ENCODE measurements at regions not wholly inside any gene's neighbourhood (a gene's known extent, or its start where the extent isn't known, plus 50 kb on each side); places are given as distances from the start of the nearest gene placed in this dataset.
"Not testable (repeated sequence)": the region's sequence is repeated elsewhere in the genome, so short reads cannot be mapped to it uniquely, and the experiment has no call there.

DNA sequence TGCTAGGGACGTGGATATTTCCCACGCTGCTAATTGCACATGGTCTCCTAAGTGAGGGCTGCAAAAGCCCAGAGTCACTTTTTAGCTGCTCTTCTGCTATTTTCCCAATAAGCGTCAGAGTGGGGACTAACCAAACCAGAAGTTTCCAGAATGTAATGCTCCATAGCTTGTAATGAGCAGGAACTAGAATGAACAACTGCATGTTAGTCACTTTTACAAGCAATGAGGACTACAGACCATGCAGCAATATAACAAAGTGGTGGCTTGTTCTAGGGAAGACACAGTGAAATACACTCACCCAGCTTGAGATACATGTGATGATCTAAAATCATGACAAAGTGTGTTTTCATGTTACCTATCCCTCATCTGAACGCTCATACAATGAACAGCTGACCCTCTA is 314.1 kb upstream of the SGK1 start:
- DNase-seq = no peak

DNA sequence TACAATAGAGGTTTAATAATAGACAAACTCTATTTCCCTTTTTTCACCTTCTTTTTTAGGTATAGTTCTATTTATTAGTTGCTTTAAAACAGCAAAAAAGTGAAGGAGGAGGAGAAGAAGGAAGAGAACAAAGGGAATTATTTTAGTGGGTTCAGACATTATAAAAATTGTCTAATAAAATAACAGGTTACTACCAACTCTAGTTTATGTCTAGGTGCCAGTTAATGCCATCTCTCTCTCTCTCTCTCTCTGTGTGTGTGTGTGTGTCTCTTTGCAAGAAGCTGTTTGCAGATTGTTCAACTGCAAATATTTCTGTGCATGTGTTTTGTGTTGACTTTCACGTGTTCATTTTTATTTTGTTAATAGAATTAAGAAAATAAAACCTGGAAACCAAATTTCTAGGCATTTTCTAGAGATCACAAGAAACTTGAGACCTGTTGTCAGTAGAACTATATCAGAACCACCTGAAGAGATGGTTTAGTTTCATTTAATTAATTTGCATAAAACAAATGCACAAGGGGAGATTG is 313.5 kb upstream of the SGK1 start:
- DNase-seq = no peak

- DNase-seq = no peak
Observed at GRCh38 chr6:134630508-134631121, 312.7 kb upstream of the SGK1 start.

- no peak for DNase-seq
Observed at GRCh38 chr6:134628154-134628553, 310.2 kb upstream of the SGK1 start.

- no peak for DNase-seq
Observed at GRCh38 chr6:134627707-134628106, 309.8 kb upstream of the SGK1 start.

DNA sequence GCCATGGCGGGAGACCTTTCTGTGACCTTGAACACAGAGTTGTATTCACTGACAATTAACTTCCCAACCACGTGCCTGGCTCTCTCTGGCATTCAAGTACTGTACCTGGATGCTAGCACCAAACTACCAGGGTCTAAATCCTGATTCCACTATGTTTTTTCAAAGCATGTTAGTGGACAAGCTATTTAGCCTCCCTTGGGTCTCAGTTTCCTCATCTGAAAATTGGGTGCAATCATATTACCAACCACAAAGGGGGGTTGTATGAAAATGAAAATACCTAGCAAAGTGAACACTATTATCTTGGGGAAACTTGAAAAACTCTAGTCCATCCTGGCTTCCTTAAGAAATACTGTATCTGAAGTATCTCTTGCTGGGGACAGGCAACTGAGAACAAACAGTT is 308.7 kb upstream of the SGK1 start:
- DNase-seq = no peak

DNA sequence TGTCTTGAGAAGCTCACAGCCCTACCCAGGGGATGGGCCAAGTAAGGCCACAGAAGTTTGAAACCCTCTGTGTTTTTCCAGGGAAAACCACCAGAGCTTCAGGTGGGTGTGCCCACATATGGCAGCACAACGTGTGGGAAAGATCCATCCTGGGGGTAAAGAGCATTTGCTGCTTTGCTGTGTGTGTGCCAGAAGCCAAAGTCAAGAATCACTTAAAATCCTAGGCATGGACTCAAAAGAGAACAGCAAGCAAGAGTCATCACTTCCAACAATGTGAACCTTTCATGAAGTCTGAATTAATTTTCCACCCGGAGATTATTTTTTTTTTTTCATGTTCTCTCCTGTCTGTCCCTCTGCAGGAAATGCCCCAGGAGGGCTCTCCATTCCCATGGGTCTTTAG is 308.2 kb upstream of the SGK1 start:
- no peak for DNase-seq

- DNase-seq = no peak
Observed at GRCh38 chr6:134624781-134625180, 306.9 kb upstream of the SGK1 start.

DNA sequence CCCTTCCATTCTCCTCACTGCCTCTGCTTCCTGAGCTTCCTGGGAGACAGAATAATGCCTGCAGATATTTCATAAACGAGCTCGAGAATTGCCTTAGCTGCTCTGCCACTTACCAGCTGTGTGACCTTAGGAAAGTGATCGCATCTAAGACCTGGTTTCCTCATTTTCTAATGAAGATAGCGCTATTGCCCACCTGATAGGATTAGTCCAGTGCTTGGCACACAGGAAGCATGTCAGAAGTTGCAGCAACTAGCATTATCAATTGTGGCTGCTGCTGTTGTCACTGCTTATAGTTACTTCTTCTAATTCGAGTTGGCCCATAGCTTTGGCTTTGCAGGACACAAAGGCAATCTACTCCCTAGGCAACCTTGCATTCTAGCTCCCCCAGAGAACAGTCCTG is 305.5 kb upstream of the SGK1 start:
- DNase-seq = no peak

- no peak for DNase-seq
Observed at GRCh38 chr6:134622382-134623173, 304.7 kb upstream of the SGK1 start.

GRCh38 chr6:134621858-134622257 is 303.9 kb upstream of the SGK1 start:
- no peak for DNase-seq

DNA sequence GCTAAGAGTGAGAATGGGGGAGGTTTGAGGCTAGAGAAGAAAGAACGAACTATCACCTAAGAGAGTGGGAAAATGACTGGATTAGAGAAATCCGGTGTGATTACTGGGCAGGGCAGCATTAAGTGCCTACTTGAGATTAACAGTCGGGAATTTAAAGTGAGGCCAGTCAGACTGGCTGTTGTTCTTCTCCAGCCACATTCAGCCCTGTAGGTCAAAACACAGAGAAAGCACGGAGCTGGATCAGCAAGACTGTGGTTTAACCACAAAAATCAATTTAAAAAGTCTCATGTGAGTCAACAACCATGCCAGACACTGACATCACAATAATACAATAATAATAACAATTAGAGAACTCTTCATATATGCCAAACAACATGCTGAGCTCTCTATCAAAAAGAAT is 301.9 kb upstream of the SGK1 start:
- no peak for DNase-seq

- DNase-seq = no peak
Observed at GRCh38 chr6:134619077-134619476, 301.2 kb upstream of the SGK1 start.

DNA sequence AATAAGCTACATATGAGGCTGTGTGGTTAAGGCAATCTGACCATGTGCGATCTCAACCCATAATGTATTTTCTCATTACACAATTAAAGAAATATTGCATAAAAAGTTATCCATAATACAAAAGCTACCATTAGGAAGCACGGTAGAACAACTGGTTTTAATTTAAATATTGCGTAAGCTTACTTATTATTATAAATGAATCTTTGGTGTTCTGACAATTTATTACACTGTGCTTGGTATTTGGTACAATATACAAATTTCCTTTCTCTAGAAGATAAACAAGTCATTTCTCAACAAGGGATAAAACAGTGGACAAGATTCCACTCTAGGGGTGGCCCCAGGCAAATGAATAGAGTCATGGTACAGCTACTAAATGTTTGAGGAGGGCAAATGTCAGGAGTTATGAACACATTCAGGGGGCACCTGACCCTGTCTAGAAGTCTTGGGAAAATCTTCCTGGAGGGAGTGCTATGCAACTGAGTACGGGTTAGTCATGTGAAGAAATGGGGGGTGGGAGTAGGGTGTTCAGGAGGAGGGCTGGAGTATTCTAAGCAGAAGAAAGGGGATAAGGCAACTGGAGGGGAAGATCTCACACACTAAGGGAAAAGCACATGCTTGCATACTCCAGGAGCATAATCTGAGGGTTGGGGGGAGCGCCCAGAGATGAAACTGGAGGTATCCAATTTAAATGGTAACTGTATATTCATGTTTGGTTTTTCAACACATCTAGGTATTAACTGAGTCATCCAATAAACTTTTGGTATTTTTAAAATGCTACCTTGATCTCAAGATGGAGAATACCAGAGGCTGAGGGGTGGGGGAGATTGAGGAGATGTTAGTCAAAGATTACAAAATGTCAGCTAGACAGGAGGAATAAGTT is 296.9 kb upstream of the SGK1 start:
- DNase-seq = no peak

DNA sequence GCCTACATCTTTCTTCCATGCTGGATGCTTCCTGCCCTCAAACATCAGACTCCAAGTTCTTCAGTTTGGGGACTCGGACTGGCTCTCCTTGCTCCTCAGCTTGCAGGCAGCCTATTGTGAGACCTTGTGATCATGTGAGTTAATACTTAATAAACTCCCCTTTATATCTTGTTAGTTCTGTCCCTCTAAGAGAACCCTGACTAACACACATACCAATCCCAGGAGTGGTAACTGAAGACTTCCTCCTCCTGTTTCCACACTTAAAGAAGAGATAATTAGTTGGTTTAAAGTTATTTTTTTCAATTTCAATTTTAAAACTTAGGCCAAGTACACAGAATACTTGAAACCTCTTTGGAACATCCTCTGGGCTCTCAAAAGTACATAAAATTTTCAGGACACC is 294.2 kb upstream of the SGK1 start:
- DNase-seq = not testable (repeated sequence)

DNA sequence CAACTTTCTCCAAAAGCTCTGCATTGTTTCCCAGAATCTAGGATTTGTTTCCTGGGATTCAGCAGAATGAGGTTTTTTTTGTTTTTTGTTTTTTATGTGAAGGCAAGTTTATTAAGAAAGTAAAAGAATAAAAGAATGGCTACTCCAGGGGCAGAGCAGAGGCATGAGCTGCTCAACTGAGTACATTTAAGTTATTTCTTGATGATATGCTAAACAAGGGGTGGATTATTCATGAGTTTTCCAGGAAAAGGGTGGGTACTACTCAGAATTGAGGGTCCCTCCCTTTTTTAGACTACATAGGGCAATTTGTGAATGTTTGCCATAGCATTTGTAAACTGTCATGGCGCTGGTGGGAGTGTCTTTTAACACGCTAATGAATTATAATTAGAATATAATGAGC is 292.5 kb upstream of the SGK1 start:
- DNase-seq = no peak

- no peak for DNase-seq
Observed at GRCh38 chr6:134609716-134610261, 291.9 kb upstream of the SGK1 start.

- DNase-seq = no peak
Observed at GRCh38 chr6:134607411-134607810, 289.5 kb upstream of the SGK1 start.

DNA sequence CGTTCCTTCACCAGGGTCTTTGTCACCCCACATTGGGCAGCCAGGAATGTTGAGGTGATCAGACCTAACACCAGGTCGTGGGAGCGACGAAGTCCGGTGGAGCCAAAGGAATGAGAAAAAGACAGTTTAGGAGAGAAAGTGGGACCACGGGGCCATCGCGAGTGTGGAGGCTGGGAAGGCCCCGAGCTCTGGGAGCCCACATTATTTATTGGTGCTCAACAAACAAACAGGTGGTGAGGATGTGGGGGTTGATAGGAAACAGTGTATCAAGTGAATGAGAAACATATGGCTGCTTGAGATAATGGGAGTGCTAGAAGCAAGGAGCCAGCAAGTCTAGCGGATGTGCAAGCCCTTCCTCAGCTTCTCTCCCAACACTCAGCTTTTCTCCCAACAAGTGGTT is 287.1 kb upstream of the SGK1 start:
- DNase-seq = no peak

GRCh38 chr6:134604014-134604676 is 286.2 kb upstream of the SGK1 start:
- no peak for DNase-seq

DNA sequence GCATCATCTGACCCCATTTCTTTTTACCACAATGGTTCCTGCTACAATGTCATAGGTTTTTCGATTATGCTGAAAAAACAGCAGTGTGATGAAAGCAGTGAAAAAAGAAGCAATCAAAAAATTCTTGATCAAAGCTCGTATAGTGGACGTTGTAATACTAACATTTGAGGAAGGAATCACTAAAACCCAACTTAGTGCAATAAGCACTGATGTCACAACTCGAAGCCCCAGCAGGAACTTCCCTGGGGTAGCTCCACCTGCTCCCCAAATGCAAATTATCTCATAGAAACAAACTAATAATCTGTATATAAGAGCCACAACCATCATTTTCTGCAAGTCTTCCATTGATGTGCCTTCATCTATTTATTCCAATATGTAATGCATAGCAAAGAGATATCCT is 285.6 kb upstream of the SGK1 start:
- no peak for DNase-seq

DNA sequence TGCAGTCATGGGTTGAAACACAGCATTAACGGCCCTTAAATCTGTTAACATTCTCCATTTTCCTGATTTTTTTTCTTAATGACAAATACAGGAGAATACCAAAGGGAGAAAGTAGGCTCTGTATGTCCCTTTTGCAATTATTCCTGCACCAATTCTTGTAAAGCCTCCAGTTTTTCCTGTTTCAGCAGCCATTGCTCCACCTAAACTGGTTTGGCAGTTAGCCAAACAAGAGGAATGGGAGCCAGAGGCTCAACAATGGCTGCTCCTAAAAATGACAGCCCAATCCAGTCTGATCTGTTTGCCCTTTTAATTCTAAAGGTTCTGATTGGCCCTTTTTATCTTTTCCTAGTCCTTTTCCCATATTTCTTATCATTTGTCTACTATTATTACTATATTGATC is 284.2 kb upstream of the SGK1 start:
- no peak for DNase-seq

- DNase-seq = no peak
Observed at GRCh38 chr6:134600671-134601070, 282.8 kb upstream of the SGK1 start.
